Activated CD4-positive, alpha-beta memory T cell treated with anti-CD3 and anti-CD28 coated beads, Interleukin-2, amount 10 ng/mL, durations not matched to agents 7 days and 5 days (primary cell): ENCODE measurements at regions not wholly inside any gene's neighbourhood (a gene's known extent, or its start where the extent isn't known, plus 50 kb on each side); places are given as distances from the start of the nearest gene placed in this dataset.
"Not testable (repeated sequence)": the region's sequence is repeated elsewhere in the genome, so short reads cannot be mapped to it uniquely, and the experiment has no call there.

Source experiments
- CTCF ChIA-PET: fragments of 350-600 bp; sonication (Branson Sonifier 250); formaldehyde crosslinking; loops from one replicate; lab custom pipeline; 2021; ENCODE audit warnings: antibody characterized with exemption, inconsistent platforms; lab: Charles Lee
- POLR2A ChIA-PET: fragments of 350-600 bp; sonication (Branson Sonifier 250); formaldehyde crosslinking; loops from one replicate; lab custom pipeline; 2021; ENCODE audit warnings: antibody characterized with exemption; lab: Charles Lee
- DNase-seq: peaks from one replicate; pipeline ENCODE4 v3.0.0-alpha.2; 2020
- H3K27ac Mint-ChIP-seq: one replicate; pipeline ENCODE4 v1.8.0; 2021; ENCODE audit warnings: mild to moderate bottlenecking, mixed read lengths
- H3K27me3 Mint-ChIP-seq: one replicate; pipeline ENCODE4 v1.8.0; 2021; ENCODE audit warnings: mixed read lengths
- H3K36me3 Mint-ChIP-seq: one replicate; pipeline ENCODE4 v1.8.0; 2021; ENCODE audit warnings: low read depth, mixed read lengths
- H3K4me1 Mint-ChIP-seq: one replicate; pipeline ENCODE4 v1.8.0; 2021; ENCODE audit warnings: mixed read lengths
- H3K4me3 Mint-ChIP-seq: one replicate; pipeline ENCODE4 v1.8.0; 2021; ENCODE audit warnings: mild to moderate bottlenecking, mixed read lengths
- H3K9me3 Mint-ChIP-seq: one replicate; pipeline ENCODE4 v1.8.0; 2021; ENCODE audit warnings: mixed read lengths

DNA sequence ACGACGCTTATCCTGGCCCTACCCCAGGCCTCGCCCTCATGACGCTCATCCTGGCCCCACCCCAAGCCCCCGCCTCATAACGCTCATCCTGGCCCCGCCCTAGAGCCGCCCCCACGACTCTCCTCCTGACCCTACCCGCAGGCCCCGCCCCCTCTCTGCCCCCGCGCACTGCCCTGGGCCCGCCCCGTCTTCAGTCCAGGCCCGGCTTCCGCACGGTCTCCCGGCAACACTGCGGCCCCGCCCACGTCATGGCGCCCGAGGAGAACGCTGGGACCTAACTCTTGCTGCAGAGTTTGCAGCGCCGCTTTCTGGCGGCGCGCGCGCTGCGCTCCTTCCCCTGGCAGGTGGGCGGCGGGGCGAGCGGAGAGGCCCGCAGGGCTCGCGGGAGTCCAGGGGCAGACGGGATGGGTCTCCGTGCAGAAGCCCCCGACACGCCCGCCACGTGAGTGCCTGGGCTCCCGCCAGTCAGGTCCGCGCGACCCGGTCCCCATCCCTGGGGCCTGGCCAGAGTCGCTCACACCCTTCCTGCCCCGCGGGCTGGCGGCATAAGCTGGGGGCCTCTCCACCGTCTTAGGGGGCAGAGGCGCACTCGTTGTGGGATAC lies 52.5 kb upstream of the ROPN1B start:
- Mint-ChIP-seq H3K36me3 (no peaks in the 10 kb centered on the region), H3K27me3 (no peaks in the 10 kb centered on the region), H3K27ac (peak overlapping the region; percentile 86), H3K4me3 (peak overlapping the region; percentile 79), H3K4me1 (peaks cover 13% of the 10 kb centered on the region), H3K9me3 (no peaks in the 10 kb centered on the region)
- no peak for DNase-seq
- CTCF ChIA-PET: interaction anchor here (1.2 kb wide), 1 partner anchor 559 kb away, joined by 3 read pairs; no protein-coding TSS in a partner anchor
- POLR2A ChIA-PET: no interaction called here

DNA sequence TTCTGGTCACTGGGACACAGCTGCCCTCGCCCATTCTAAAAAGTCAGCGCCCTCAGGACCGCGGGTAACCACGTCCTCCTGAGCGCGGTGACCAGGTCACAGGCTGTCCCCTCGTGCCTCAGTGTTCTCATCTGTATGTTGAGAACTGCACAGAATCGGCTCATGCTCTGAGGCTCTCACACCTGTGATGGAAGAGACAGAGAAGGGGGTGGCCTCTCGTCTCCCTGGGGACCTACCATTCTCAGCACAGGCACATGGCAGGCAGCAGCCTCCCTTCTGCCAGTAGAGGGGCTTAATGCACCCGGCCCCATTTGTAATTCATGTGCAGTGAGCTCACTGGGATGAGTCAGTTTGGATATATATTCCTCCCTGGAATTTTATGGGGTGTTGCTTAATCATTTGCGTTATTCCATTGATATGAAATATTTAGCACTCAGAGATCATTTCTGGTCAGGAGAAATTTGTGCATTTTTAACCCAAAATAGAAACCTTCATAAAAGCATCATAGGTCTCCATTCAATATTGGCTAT lies 51.9 kb upstream of the ROPN1B start:
- CTCF ChIA-PET: interaction anchor here (1.2 kb wide), 1 partner anchor 558 kb away, joined by 3 read pairs; no protein-coding TSS in a partner anchor
- peak overlapping the region; percentile 52 for H3K27ac Mint-ChIP-seq

GRCh38 chr3:125918024-125918423 lies 51.0 kb upstream of the ROPN1B start:
- H3K27ac Mint-ChIP-seq: not testable (repeated sequence)
- CTCF ChIA-PET: interaction anchor here (0.7 kb wide), 1 partner anchor 152 kb away, joined by 3 read pairs; no protein-coding TSS in a partner anchor

More for the DNA sequence above, 51.9 kb upstream of the ROPN1B start:
- Mint-ChIP-seq H3K4me1 (peaks cover 13% of the 10 kb centered on the region), H3K4me3 (peak overlapping the region; percentile 79)
- POLR2A ChIA-PET, H3K9me3 Mint-ChIP-seq, H3K36me3 Mint-ChIP-seq, H3K27me3 Mint-ChIP-seq: not testable (repeated sequence)
- DNase-seq: peak; percentile 31

GRCh38 chr3:125918451-125918850 lies 50.5 kb upstream of the ROPN1B start:
- H3K27ac Mint-ChIP-seq, POLR2A ChIA-PET, H3K9me3 Mint-ChIP-seq, H3K36me3 Mint-ChIP-seq, H3K4me3 Mint-ChIP-seq, H3K27me3 Mint-ChIP-seq, DNase-seq: not testable (repeated sequence)
- H3K4me1 Mint-ChIP-seq: peaks cover 13% of the 10 kb centered on the region
- CTCF ChIA-PET: interaction anchor here (0.7 kb wide), 1 partner anchor 152 kb away, joined by 3 read pairs; no protein-coding TSS in a partner anchor

More at GRCh38 chr3:125918024-125918423, 51.0 kb upstream of the ROPN1B start:
- POLR2A ChIA-PET, H3K4me3 Mint-ChIP-seq, H3K27me3 Mint-ChIP-seq, H3K36me3 Mint-ChIP-seq, DNase-seq, H3K9me3 Mint-ChIP-seq: not testable (repeated sequence)
- peaks cover 13% of the 10 kb centered on the region for H3K4me1 Mint-ChIP-seq

DNA sequence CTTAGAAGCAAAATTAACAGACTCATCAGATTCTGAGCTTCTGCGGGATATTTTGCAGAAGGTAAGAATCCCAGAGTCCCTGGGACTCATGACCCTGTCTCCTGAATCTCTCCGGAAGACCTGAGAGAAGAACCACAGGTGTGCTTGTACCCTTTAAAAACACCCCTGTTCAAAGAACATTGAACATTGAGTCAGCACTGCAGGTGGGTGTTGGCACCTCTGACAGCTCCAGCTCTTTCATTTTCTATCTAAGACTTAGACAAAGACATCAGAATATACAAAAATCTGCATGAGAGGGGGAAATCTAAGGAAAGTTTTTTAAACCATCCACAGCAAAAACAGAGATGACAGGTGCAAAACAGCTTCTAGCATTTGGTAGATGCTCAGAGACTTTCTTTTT lies 50.1 kb upstream of the ROPN1B start:
- DNase-seq, POLR2A ChIA-PET, H3K36me3 Mint-ChIP-seq, H3K27me3 Mint-ChIP-seq, H3K9me3 Mint-ChIP-seq, H3K4me3 Mint-ChIP-seq, H3K27ac Mint-ChIP-seq: not testable (repeated sequence)
- CTCF ChIA-PET: interaction anchor here (0.7 kb wide), 1 partner anchor 152 kb away, joined by 3 read pairs; no protein-coding TSS in a partner anchor
- H3K4me1 Mint-ChIP-seq: peaks cover 13% of the 10 kb centered on the region
